Karpas-422 (cell line): ENCODE measurements at regions not wholly inside any gene's neighbourhood (a gene's known extent, or its start where the extent isn't known, plus 50 kb on each side); places are given as distances from the start of the nearest gene placed in this dataset.

ENCODE experiments used
- DNase-seq: peaks from one replicate; pipeline ENCODE4 v3.0.0-alpha.2; 2015
- H2AFZ ChIP-seq: fragments of 200-600 bp; sonication (generic); 2 replicates; pipeline ENCODE4 v1.6.1; 2014; ENCODE audit warnings: antibody characterized with exemption, low read length, mixed read lengths
- H3K27ac ChIP-seq: fragments of 200-600 bp; sonication (generic); 2 replicates; pipeline ENCODE4 v1.5.1; 2014; ENCODE audit warnings: mild to moderate bottlenecking, low read length, moderate library complexity
- H3K27me3 ChIP-seq: fragments of 200-600 bp; sonication (generic); 2 replicates; pipeline ENCODE4 v1.6.1; 2014; ENCODE audit warnings: low read length, mixed read lengths
- H3K36me3 ChIP-seq: fragments of 200-600 bp; sonication (generic); 2 replicates; pipeline ENCODE4 v1.6.1; 2014; ENCODE audit warnings: low read length, mixed read lengths; ENCODE audit not compliant: insufficient read depth
- H3K4me1 ChIP-seq: fragments of 200-600 bp; sonication (generic); 2 replicates; pipeline ENCODE4 v1.6.1; 2014; ENCODE audit warnings: mild to moderate bottlenecking, low read length, mixed read lengths
- H3K4me2 ChIP-seq: fragments of 200-600 bp; sonication (generic); 2 replicates; pipeline ENCODE4 v1.6.1; 2014; ENCODE audit warnings: low read length, low read depth, mild to moderate bottlenecking; ENCODE audit not compliant: poor library complexity, severe bottlenecking
- H3K4me3 ChIP-seq: fragments of 200-600 bp; sonication (generic); 2 replicates; pipeline ENCODE4 v1.5.1; 2014; ENCODE audit warnings: mild to moderate bottlenecking, antibody characterized with exemption, low read length, mixed read lengths
- H3K79me2 ChIP-seq: fragments of 200-600 bp; sonication (generic); 2 replicates; pipeline ENCODE4 v1.6.1; 2014; ENCODE audit warnings: mild to moderate bottlenecking, low read length, mixed read lengths
- H3K9ac ChIP-seq: fragments of 200-600 bp; sonication (generic); 2 replicates; pipeline ENCODE4 v1.6.0; 2014; ENCODE audit warnings: low read length
- H3K9me2 ChIP-seq: fragments of 200-600 bp; sonication (generic), shearing (Covaris generic); replicated peaks from 2 replicates; pipeline ENCODE4 v1.6.0; 2014; ENCODE audit warnings: mild to moderate bottlenecking, low read length, moderate library complexity; ENCODE audit not compliant: insufficient read depth
- H3K9me3 ChIP-seq: fragments of 300-700, 200-600 bp; sonication (generic); 2 replicates; pipeline ENCODE4 v1.6.1; 2014; ENCODE audit warnings: low read length, mixed read lengths
- H4K20me1 ChIP-seq: fragments of 200-600 bp; sonication (generic); 2 replicates; pipeline ENCODE4 v1.6.1; 2014; ENCODE audit warnings: mild to moderate bottlenecking, antibody characterized with exemption, low read length, low read depth; ENCODE audit not compliant: insufficient read depth

GRCh38 chr4:26124753-26125321 lies 196.0 kb upstream of the RBPJ start:
- no peaks in the 10 kb centered on the region for H3K9me3 ChIP-seq
- no peaks in the 10 kb centered on the region for H3K9me2 ChIP-seq
- H4K20me1 ChIP-seq, result no peaks in the 10 kb centered on the region
- no peaks in the 10 kb centered on the region for H3K27me3 ChIP-seq
- no peak overlapping the region for H3K4me3 ChIP-seq
- H3K4me2 ChIP-seq, result no peak overlapping the region
- no peak overlapping the region for H3K9ac ChIP-seq
- H3K36me3 ChIP-seq, result no peaks in the 10 kb centered on the region
- no peak for DNase-seq
- no peak overlapping the region for H2AFZ ChIP-seq
- no peak overlapping the region for H3K27ac ChIP-seq
- no peaks in the 10 kb centered on the region for H3K4me1 ChIP-seq
- H3K79me2 ChIP-seq, result no peaks in the 10 kb centered on the region

GRCh38 chr4:26126143-26126718 lies 194.6 kb upstream of the RBPJ start:
- Histone ChIP-seq H3K27me3 (no peaks in the 10 kb centered on the region), H3K9me2 (no peaks in the 10 kb centered on the region), H3K4me1 (no peaks in the 10 kb centered on the region), H3K9me3 (no peaks in the 10 kb centered on the region), H2AFZ (no peak overlapping the region), H4K20me1 (no peaks in the 10 kb centered on the region), H3K79me2 (no peaks in the 10 kb centered on the region), H3K36me3 (no peaks in the 10 kb centered on the region), H3K27ac (no peak overlapping the region), H3K4me2 (no peak overlapping the region), H3K9ac (no peak overlapping the region), H3K4me3 (no peak overlapping the region)
- DNase-seq, result no peak

GRCh38 chr4:26126994-26127393 lies 193.8 kb upstream of the RBPJ start:
- Histone ChIP-seq H3K36me3 (no peaks in the 10 kb centered on the region), H3K27me3 (no peaks in the 10 kb centered on the region), H2AFZ (no peak overlapping the region), H3K4me1 (no peaks in the 10 kb centered on the region), H3K9me2 (no peaks in the 10 kb centered on the region), H3K79me2 (no peaks in the 10 kb centered on the region), H3K4me3 (no peak overlapping the region), H3K27ac (no peak overlapping the region), H3K9ac (no peak overlapping the region), H3K9me3 (no peaks in the 10 kb centered on the region), H3K4me2 (no peak overlapping the region), H4K20me1 (no peaks in the 10 kb centered on the region)
- no peak for DNase-seq

GRCh38 chr4:26127851-26128337 lies 192.9 kb upstream of the RBPJ start:
- Histone ChIP-seq H3K36me3 (no peaks in the 10 kb centered on the region), H3K79me2 (no peaks in the 10 kb centered on the region), H3K4me3 (no peak overlapping the region), H3K27ac (no peak overlapping the region), H3K9me2 (no peaks in the 10 kb centered on the region), H3K27me3 (no peaks in the 10 kb centered on the region), H3K9me3 (no peaks in the 10 kb centered on the region), H4K20me1 (no peaks in the 10 kb centered on the region), H3K4me2 (no peak overlapping the region), H2AFZ (no peak overlapping the region), H3K9ac (no peak overlapping the region), H3K4me1 (no peaks in the 10 kb centered on the region)
- no peak for DNase-seq

GRCh38 chr4:26130173-26130572 lies 190.6 kb upstream of the RBPJ start:
- Histone ChIP-seq H3K9me3 (no peaks in the 10 kb centered on the region), H3K4me2 (no peak overlapping the region)

GRCh38 chr4:26130841-26131432 lies 189.9 kb upstream of the RBPJ start:
- Histone ChIP-seq H3K9me2 (no peaks in the 10 kb centered on the region), H4K20me1 (no peaks in the 10 kb centered on the region), H3K27me3 (no peaks in the 10 kb centered on the region), H3K4me1 (no peaks in the 10 kb centered on the region), H2AFZ (no peak overlapping the region), H3K79me2 (no peaks in the 10 kb centered on the region), H3K36me3 (no peaks in the 10 kb centered on the region), H3K27ac (no peak overlapping the region), H3K4me3 (no peak overlapping the region), H3K9ac (no peak overlapping the region), H3K4me2 (no peak overlapping the region), H3K9me3 (no peaks in the 10 kb centered on the region)
- no peak for DNase-seq

More at GRCh38 chr4:26130173-26130572, 190.6 kb upstream of the RBPJ start:
- Histone ChIP-seq H3K36me3 (no peaks in the 10 kb centered on the region), H2AFZ (no peak overlapping the region), H3K9ac (no peak overlapping the region), H3K4me3 (no peak overlapping the region), H3K27me3 (no peaks in the 10 kb centered on the region), H3K79me2 (no peaks in the 10 kb centered on the region), H3K4me1 (no peaks in the 10 kb centered on the region), H4K20me1 (no peaks in the 10 kb centered on the region), H3K9me2 (no peaks in the 10 kb centered on the region), H3K27ac (no peak overlapping the region)
- DNase-seq, result no peak

GRCh38 chr4:26131711-26132110 lies 189.1 kb upstream of the RBPJ start:
- DNase-seq, result no peak
- no peak overlapping the region for H2AFZ ChIP-seq
- no peaks in the 10 kb centered on the region for H4K20me1 ChIP-seq
- no peaks in the 10 kb centered on the region for H3K9me2 ChIP-seq
- no peaks in the 10 kb centered on the region for H3K79me2 ChIP-seq
- no peak overlapping the region for H3K4me3 ChIP-seq
- no peak overlapping the region for H3K27ac ChIP-seq
- H3K9ac ChIP-seq, result no peak overlapping the region
- no peaks in the 10 kb centered on the region for H3K9me3 ChIP-seq
- H3K4me2 ChIP-seq, result no peak overlapping the region
- H3K4me1 ChIP-seq, result no peaks in the 10 kb centered on the region
- no peaks in the 10 kb centered on the region for H3K27me3 ChIP-seq
- H3K36me3 ChIP-seq, result no peaks in the 10 kb centered on the region

GRCh38 chr4:26132858-26133257 lies 188.0 kb upstream of the RBPJ start:
- H3K9me3 ChIP-seq, result no peaks in the 10 kb centered on the region

More at GRCh38 chr4:26132858-26133257, 188.0 kb upstream of the RBPJ start:
- Histone ChIP-seq H3K4me1 (no peaks in the 10 kb centered on the region), H2AFZ (no peak overlapping the region), H3K9ac (no peak overlapping the region), H4K20me1 (no peaks in the 10 kb centered on the region), H3K27me3 (no peaks in the 10 kb centered on the region), H3K79me2 (no peaks in the 10 kb centered on the region), H3K9me2 (no peaks in the 10 kb centered on the region), H3K36me3 (no peaks in the 10 kb centered on the region), H3K27ac (no peak overlapping the region), H3K4me2 (no peak overlapping the region), H3K4me3 (no peak overlapping the region)
- DNase-seq, result no peak
